ENCODE measurements at regions not wholly inside any gene's neighbourhood (a gene's known extent, or its start where the extent isn't known, plus 50 kb on each side); places are given as distances from the start of the nearest gene placed in this dataset.

GRCh38 chr3:189531271-189531670, 99.9 kb upstream of the TP63 start:
- no peak overlapping the region for H3K4me3 ChIP-seq (ENCODE audit: low read length)
- no peak for DNase-seq (ENCODE audit: low read depth, low spot score)

DNA sequence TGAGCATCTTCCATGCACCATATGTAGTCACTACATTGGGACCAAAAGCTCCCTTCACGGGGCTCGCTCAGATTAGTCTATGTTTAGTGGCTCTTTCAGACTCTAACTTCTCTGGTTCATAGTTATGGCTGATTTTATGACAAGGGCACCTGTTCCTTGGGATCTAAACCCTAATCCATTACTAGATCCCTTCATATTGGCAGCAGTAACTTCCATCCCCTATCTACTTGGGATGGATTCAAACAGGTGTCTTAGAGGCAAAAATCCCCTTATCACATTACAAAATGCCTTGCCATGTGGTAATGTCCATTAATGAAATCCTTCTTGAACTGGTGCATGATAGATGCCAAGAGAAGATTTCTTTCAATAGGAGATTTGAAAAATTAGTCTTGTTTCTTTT, 96.7 kb upstream of the TP63 start:
- DNase-seq (ENCODE audit: low read depth, low spot score): no peak
- no peak overlapping the region for H3K4me3 ChIP-seq (ENCODE audit: low read length)

GRCh38 chr3:189537135-189537534, 94.1 kb upstream of the TP63 start:
- no peak overlapping the region for H3K4me3 ChIP-seq (ENCODE audit: low read length)
- no peak for DNase-seq (ENCODE audit: low read depth, low spot score)

DNA sequence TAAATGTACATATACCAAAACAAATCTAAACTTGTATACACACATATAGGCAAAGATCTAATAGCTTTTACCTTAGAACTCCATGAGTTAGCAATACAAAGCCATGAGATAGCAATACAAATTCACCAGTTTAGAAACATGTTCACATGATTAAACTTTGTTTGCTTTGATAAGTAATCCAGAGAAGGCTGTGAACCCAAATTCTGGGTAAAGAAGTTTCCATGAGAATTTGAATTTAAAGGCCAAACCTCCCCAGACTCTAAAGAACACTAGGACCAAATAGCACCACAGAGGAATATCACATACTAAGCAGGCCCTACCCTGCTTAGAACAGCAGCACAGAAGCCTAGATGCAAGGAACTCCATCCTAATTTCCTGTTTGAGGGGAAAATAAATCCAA, 83.7 kb upstream of the TP63 start:
- H3K4me3 ChIP-seq (ENCODE audit: low read length): no peak overlapping the region
- no peak for DNase-seq (ENCODE audit: low read depth, low spot score)

GRCh38 chr3:189548053-189548452, 83.1 kb upstream of the TP63 start:
- no peak overlapping the region for H3K4me3 ChIP-seq (ENCODE audit: low read length)
- no peak for DNase-seq (ENCODE audit: low read depth, low spot score)

DNA sequence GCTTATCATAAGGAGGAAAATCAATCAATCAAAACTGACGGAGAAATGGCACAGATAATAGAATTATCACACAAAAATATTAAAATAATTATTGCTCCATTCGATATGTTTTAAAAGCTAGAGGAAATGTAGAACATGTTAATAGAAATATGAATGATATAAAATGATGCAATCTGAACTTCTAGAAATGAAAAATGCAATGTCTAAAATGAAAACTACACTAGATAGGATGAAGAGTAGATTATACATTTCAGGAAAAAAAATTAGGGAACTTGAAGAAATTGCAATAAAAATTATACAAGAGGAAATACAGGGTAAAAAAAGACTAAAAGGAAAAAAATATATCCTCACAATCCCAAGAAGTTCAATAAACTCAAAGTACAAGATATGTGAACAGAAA, 80.2 kb upstream of the TP63 start:
- DNase-seq (ENCODE audit: low read depth, low spot score): no peak

GRCh38 chr3:189554868-189555557, 76.2 kb upstream of the TP63 start:
- H3K4me3 ChIP-seq (ENCODE audit: low read length): no peak overlapping the region
- DNase-seq (ENCODE audit: low read depth, low spot score): no peak

More for the DNA sequence above, 80.2 kb upstream of the TP63 start:
- H3K4me3 ChIP-seq (ENCODE audit: low read length): no peak overlapping the region

DNA sequence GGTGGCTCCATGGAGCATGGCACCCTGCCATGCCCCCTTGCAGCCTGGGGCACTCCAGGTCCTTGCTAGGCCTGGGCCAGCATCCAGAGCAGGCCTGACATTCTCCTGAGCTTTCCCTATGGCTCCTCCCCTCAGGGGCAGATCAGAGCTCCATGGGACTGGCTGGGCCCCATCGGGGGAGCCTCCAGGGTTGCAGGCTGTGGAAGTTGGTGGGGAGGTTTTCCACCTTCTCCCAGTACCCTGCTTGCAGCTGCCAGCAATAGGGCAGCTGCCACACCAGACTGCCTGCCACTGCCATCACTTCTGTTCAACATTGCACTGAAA, 75.7 kb upstream of the TP63 start:
- DNase-seq (ENCODE audit: low read depth, low spot score): no peak
- no peak overlapping the region for H3K4me3 ChIP-seq (ENCODE audit: low read length)

DNA sequence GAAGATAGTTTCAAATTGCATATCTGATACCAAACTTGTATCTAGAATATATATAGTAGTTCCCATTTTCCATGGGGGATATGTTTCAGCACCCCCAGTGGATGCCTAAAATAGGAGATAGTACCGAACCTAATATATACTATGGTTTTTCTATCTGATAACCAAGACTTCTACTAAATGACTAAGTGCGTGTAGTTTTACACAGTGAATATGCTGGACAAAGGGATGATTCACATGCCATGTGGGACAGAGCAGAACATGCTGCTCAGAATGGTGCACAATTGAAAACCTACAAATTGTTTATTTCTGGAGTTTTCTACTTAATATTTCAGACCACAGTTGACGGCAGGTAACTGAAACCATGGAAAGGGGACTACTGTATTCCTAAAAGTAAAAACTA, 73.4 kb upstream of the TP63 start:
- H3K4me3 ChIP-seq (ENCODE audit: low read length): no peak overlapping the region
- DNase-seq (ENCODE audit: low read depth, low spot score): no peak

DNA sequence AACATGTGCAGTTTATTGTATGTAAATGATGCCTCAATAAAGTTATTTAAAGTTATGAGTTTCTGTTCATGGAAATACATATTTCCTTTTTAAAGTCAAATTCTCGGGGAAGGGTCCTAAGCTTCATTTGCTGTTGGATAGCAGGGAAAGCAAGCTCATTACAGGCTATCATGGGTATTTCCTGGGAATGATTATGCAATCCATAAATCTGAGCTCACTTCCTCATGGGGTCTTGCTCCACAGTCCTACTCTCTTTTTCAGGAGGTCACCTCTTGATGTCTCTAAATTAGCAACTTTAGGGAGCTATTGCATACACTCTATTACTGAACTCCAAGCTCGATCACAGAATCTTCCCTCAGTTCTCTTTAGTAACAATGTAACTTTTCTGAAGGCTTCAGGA, 69.9 kb upstream of the TP63 start:
- DNase-seq (ENCODE audit: low read depth, low spot score): no peak
- no peak overlapping the region for H3K4me3 ChIP-seq (ENCODE audit: low read length)

- DNase-seq (ENCODE audit: low read depth, low spot score): no peak
- no peak overlapping the region for H3K4me3 ChIP-seq (ENCODE audit: low read length)
Measured at GRCh38 chr3:189563853-189564563, 67.2 kb upstream of the TP63 start.

DNA sequence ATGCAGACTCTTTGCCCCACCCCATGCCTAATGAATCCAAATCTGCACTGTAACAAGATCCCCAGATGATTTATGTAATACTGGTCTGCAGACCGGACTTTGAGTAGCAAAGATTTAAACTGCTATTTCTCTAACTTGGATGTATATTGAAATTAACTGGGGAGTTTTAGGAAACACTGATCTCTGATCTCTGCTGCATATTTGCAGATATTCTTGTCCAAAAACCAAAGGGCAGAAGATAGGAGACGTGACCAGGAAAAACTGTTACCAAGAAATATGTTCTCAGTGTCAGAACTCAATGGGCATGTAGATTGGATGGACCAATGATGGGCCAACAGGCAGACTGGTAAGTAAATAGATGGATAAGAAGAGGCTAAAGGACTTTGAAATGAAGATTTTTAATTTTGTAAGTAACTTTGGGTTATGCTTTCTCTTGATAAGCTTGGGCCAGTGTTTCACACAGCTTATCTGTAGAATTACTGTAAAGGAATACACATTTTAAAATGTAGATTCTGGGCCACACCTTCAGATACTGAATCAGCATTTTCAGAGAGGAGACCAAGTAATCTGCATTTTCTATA, 64.5 kb upstream of the TP63 start:
- DNase-seq (ENCODE audit: low read depth, low spot score): no peak
- no peak overlapping the region for H3K4me3 ChIP-seq (ENCODE audit: low read length)

GRCh38 chr3:189567322-189567721, 63.9 kb upstream of the TP63 start:
- no peak overlapping the region for H3K4me3 ChIP-seq (ENCODE audit: low read length)

DNA sequence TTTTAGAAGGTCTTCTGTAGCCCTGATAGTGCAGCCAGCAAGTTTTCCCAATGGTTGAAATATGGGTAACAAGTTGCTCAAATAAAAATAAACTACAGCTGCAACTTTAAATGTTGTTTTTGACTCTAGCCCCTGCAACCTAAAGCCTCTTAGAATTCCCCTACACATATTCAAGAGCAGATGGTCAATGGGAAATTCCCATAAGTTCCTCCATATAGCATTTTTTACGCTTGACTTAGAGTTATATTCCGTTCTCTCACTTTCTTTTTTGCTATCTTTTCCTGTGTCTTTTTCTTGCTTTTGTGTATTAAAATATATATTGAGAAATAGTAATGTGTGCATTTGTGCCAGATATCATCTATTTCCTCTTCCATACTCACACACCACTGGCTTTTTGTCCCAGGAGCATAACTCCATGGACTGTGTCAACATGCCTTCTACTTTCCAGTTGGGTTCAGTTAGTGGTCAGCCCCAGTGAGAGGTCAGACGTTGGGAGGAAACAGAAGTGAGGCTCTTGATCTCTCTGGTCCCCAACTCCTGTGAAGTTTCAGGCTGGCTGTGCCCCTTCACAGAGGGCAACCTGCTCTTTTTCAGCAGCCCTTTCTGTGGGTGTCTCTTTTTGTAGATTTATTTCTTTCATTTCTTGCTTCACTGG, 63.3 kb upstream of the TP63 start:
- no peak for DNase-seq (ENCODE audit: low read depth, low spot score)
- H3K4me3 ChIP-seq (ENCODE audit: low read length): no peak overlapping the region

More at GRCh38 chr3:189567322-189567721, 63.9 kb upstream of the TP63 start:
- DNase-seq (ENCODE audit: low read depth, low spot score): no peak

- no peak overlapping the region for H3K4me3 ChIP-seq (ENCODE audit: low read length)
- DNase-seq (ENCODE audit: low read depth, low spot score): no peak
Measured at GRCh38 chr3:189568961-189569360, 62.2 kb upstream of the TP63 start.

DNA sequence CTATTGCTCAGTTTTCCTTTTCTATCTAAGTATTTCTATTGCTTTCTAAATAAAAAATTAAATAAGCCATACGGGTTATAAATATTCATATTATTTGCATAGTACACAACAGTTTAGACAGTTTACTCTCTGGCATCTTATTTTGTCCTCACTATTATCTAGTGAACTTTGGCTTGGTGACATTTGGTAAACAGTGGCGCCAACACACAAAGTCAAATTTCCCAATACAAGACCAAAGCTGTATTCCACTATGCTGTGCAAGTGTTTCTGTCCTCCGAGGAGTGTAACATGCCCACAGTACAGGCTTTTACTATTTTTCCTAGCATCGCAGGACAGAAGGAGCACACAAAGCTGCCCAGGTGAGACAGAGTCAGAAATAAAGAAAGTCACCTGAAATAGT, 61.7 kb upstream of the TP63 start:
- H3K4me3 ChIP-seq (ENCODE audit: low read length): no peak overlapping the region
- no peak for DNase-seq (ENCODE audit: low read depth, low spot score)

DNA sequence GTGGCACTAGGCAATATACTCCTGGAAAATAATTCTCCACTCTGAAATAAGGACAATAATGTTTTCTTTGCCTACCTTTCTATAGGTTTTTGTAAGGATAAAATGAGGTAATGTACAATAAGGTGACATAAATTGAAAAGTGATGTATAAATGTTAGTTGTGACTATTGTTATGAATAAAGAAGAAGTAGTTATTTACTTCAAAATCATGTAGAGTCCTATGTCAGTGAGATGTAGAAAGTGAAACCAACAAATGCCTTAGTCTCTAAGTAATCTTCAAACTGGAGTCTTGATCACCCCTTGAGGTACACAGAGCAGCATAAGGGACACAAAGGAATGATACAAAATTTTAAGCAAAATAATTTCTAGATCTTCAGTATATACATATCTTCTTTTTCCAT, 60.3 kb upstream of the TP63 start:
- no peak overlapping the region for H3K4me3 ChIP-seq (ENCODE audit: low read length)
- DNase-seq (ENCODE audit: low read depth, low spot score): no peak

- no peak overlapping the region for H3K4me3 ChIP-seq (ENCODE audit: low read length)
- DNase-seq (ENCODE audit: low read depth, low spot score): no peak
Measured at GRCh38 chr3:189572249-189572648, 58.9 kb upstream of the TP63 start.

- no peak overlapping the region for H3K4me3 ChIP-seq (ENCODE audit: low read length)
- no peak for DNase-seq (ENCODE audit: low read depth, low spot score)
Measured at GRCh38 chr3:189573004-189573403, 58.2 kb upstream of the TP63 start.

- no peak for DNase-seq (ENCODE audit: low read depth, low spot score)
- no peak overlapping the region for H3K4me3 ChIP-seq (ENCODE audit: low read length)
Measured at GRCh38 chr3:189576486-189576885, 54.7 kb upstream of the TP63 start.

Measured in Jurkat, Clone E6-1 (cell line).